ENCODE measurements at regions not wholly inside any gene's neighbourhood (a gene's known extent, or its start where the extent isn't known, plus 50 kb on each side); places are given as distances from the start of the nearest gene placed in this dataset.

DNA sequence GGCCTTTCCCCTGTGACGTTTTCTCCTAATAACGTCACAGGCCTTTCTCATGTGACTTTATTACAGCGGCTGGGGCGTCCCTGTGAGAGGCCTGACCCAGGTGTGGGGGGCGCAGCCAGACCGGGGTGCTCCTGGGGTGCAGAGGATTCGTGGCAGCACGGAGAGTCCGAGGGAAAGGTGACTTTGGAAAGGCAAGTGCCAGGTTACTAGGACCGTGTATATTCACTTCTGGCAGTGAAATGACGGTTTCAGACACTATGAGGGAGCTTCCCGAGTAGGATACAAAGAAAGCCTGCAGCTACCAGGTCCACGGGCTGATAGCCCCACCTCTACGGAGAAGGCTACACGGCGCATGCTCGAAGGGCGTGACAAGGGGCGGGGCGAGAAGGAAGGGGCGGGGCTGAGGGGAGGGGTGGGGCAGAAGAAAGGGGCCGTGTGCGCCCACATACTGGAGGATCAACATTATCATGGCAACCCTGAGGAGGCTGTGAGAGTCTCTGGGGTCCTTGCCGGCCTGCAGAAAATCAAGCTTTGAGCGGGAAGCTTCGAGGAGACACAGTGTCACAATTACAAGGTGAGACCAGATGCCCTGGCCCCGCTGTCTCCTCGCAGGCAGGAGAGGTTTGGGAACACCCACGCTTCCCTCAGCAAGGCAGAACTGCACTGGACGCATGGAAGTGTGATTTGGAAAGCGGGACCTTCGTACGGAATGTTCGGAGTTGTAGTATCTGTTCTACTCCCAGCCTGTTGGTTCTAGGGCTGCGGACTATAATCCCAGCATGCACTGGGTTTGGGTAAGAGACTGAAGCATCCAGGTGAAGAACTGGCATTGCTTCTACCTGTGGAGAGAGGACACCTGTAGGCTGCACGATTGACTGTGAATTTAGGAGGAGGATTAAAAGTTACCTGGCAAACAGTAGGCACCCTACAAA is 54.4 kb upstream of the ZNF337 start:
- H2AFZ ChIP-seq (ENCODE audit: low read length) = no peak overlapping the region
- no peaks in the 10 kb centered on the region for H3F3A ChIP-seq (ENCODE audit: low read depth)
- H4K20me1 ChIP-seq (ENCODE audit: insufficient read depth, low read length, poor library complexity, severe bottlenecking) = no peaks in the 10 kb centered on the region
- H3K9me3 ChIP-seq (ENCODE audit: insufficient read depth, low read depth, low read length) = no peaks in the 10 kb centered on the region
- H3K4me1 ChIP-seq (ENCODE audit: insufficient read depth, low read length, poor library complexity, severe bottlenecking) = no peaks in the 10 kb centered on the region
- H3K9ac ChIP-seq (ENCODE audit: low read depth, low read length, poor library complexity, severe bottlenecking) = no peak overlapping the region
- no peak overlapping the region for H3K4me3 ChIP-seq (ENCODE audit: low read length, poor library complexity, severe bottlenecking)
- no peaks in the 10 kb centered on the region for H3K9me2 ChIP-seq (replicated peaks; ENCODE audit: low read depth, low read length)
- H3K27me3 ChIP-seq (ENCODE audit: insufficient read depth, low read length, poor library complexity, severe bottlenecking) = no peaks in the 10 kb centered on the region
- TF ChIP-seq, protein P1, sequence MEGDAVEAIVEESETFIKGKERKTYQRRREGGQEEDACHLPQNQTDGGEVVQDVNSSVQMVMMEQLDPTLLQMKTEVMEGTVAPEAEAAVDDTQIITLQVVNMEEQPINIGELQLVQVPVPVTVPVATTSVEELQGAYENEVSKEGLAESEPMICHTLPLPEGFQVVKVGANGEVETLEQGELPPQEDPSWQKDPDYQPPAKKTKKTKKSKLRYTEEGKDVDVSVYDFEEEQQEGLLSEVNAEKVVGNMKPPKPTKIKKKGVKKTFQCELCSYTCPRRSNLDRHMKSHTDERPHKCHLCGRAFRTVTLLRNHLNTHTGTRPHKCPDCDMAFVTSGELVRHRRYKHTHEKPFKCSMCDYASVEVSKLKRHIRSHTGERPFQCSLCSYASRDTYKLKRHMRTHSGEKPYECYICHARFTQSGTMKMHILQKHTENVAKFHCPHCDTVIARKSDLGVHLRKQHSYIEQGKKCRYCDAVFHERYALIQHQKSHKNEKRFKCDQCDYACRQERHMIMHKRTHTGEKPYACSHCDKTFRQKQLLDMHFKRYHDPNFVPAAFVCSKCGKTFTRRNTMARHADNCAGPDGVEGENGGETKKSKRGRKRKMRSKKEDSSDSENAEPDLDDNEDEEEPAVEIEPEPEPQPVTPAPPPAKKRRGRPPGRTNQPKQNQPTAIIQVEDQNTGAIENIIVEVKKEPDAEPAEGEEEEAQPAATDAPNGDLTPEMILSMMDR (conservative IDR thresholded peaks at IDR 0.05; ENCODE audit: low read length) = no peak
- no peak for TF ChIP-seq EZH2phosphoT487 (IDR thresholded peaks at IDR 0.05; ENCODE audit: borderline replicate concordance)
- H3K36me3 ChIP-seq (ENCODE audit: insufficient read depth, low read length) = no peaks in the 10 kb centered on the region
- H3K4me2 ChIP-seq (ENCODE audit: low read depth, low read length, poor library complexity, severe bottlenecking) = no peak overlapping the region
- no peaks in the 10 kb centered on the region for H3K79me2 ChIP-seq (ENCODE audit: insufficient read depth, low read length)

DNA sequence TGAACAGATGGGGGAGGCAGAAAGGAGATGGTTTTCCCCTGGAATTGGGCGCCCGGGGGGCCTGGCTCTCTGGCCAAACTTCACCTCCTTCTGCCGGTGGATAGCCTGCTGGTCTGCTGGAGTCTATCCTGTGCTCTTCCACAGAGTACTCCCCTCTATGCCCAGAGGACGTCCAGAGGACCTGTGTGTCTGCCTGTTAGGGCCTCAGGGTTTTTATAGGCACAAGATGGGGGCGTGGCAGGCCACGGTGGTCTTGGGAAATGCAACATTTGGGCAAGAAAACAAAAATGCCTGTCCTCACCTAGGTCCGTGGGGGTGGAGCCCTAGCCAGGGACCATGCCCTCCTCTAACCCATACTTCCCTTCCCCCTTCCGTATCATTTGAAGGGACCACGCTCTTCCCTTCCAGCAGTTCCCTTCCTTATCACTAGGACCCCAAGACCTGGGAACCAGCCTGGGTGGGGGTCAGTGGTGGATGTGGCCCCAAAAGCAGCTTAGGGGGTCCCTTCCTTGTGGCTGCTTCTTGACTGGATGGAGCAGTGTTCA is 53.6 kb upstream of the ZNF337 start:
- H3K4me3 ChIP-seq (ENCODE audit: low read length, poor library complexity, severe bottlenecking) = no peak overlapping the region
- H3K4me2 ChIP-seq (ENCODE audit: low read depth, low read length, poor library complexity, severe bottlenecking) = no peak overlapping the region
- TF ChIP-seq, protein P1 (conservative IDR thresholded peaks at IDR 0.05; ENCODE audit: low read length) = no peak
- no peak for TF ChIP-seq EZH2phosphoT487 (IDR thresholded peaks at IDR 0.05; ENCODE audit: borderline replicate concordance)
- H3K4me1 ChIP-seq (ENCODE audit: insufficient read depth, low read length, poor library complexity, severe bottlenecking) = no peaks in the 10 kb centered on the region
- H3F3A ChIP-seq (ENCODE audit: low read depth) = no peaks in the 10 kb centered on the region
- no peak overlapping the region for H2AFZ ChIP-seq (ENCODE audit: low read length)
- no peaks in the 10 kb centered on the region for H3K27me3 ChIP-seq (ENCODE audit: insufficient read depth, low read length, poor library complexity, severe bottlenecking)
- H3K9me3 ChIP-seq (ENCODE audit: insufficient read depth, low read depth, low read length) = no peaks in the 10 kb centered on the region
- no peak overlapping the region for H3K9ac ChIP-seq (ENCODE audit: low read depth, low read length, poor library complexity, severe bottlenecking)
- no peaks in the 10 kb centered on the region for H3K9me2 ChIP-seq (replicated peaks; ENCODE audit: low read depth, low read length)
- no peaks in the 10 kb centered on the region for H3K36me3 ChIP-seq (ENCODE audit: insufficient read depth, low read length)
- no peaks in the 10 kb centered on the region for H3K79me2 ChIP-seq (ENCODE audit: insufficient read depth, low read length)
- no peaks in the 10 kb centered on the region for H4K20me1 ChIP-seq (ENCODE audit: insufficient read depth, low read length, poor library complexity, severe bottlenecking)

DNA sequence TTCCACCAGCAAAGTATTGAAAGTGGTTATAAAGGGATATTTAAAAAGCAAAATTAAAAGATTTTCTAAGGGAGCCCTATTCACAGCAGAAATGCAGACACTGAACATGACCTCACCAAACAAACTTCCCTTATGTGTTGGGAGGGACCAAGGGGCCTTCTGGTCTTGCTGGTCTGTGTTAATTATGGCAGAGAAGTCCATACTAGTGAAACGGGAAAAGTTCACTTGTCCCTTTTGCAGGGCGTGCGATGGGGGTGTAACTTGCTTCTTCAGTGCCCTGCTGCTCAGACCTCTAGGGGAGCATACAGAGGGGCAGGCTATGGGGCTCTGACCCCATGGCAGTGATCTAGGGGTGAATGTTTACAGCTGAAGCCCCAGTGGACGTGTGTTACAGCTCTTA is 53.0 kb upstream of the ZNF337 start:
- TF ChIP-seq, protein P1 (conservative IDR thresholded peaks at IDR 0.05; ENCODE audit: low read length) = no peak
- TF ChIP-seq EZH2phosphoT487 (IDR thresholded peaks at IDR 0.05; ENCODE audit: borderline replicate concordance) = no peak
- no peak overlapping the region for H3K4me2 ChIP-seq (ENCODE audit: low read depth, low read length, poor library complexity, severe bottlenecking)
- no peaks in the 10 kb centered on the region for H3K36me3 ChIP-seq (ENCODE audit: insufficient read depth, low read length)
- no peaks in the 10 kb centered on the region for H3K27me3 ChIP-seq (ENCODE audit: insufficient read depth, low read length, poor library complexity, severe bottlenecking)
- H3K79me2 ChIP-seq (ENCODE audit: insufficient read depth, low read length) = no peaks in the 10 kb centered on the region
- H3F3A ChIP-seq (ENCODE audit: low read depth) = no peaks in the 10 kb centered on the region
- no peaks in the 10 kb centered on the region for H3K9me2 ChIP-seq (replicated peaks; ENCODE audit: low read depth, low read length)
- no peaks in the 10 kb centered on the region for H4K20me1 ChIP-seq (ENCODE audit: insufficient read depth, low read length, poor library complexity, severe bottlenecking)
- no peak overlapping the region for H3K4me3 ChIP-seq (ENCODE audit: low read length, poor library complexity, severe bottlenecking)
- no peak overlapping the region for H3K9ac ChIP-seq (ENCODE audit: low read depth, low read length, poor library complexity, severe bottlenecking)
- no peaks in the 10 kb centered on the region for H3K9me3 ChIP-seq (ENCODE audit: insufficient read depth, low read depth, low read length)
- no peak overlapping the region for H2AFZ ChIP-seq (ENCODE audit: low read length)
- no peaks in the 10 kb centered on the region for H3K4me1 ChIP-seq (ENCODE audit: insufficient read depth, low read length, poor library complexity, severe bottlenecking)

All from Loucy (cell line).